Muscle of back (tissue), 3 donors: ENCODE measurements at regions not wholly inside any gene's neighbourhood (a gene's known extent, or its start where the extent isn't known, plus 50 kb on each side); places are given as distances from the start of the nearest gene placed in this dataset.

ENCODE experiments used
- DNase-seq, 3 donors: peaks; one replicate each; pipeline versions ENCODE4 v3.0.0 to v3.0.0-alpha.2; 2013

GRCh38 chr1:60196026-60196425 lies 122.5 kb upstream of the C1orf87 start:
- no peak for DNase-seq

GRCh38 chr1:60185684-60186083 lies 112.1 kb upstream of the C1orf87 start:
- DNase-seq, result no peak

GRCh38 chr1:60184521-60184920 lies 111.0 kb upstream of the C1orf87 start:
- no peak for DNase-seq

GRCh38 chr1:60173729-60174505 lies 100.3 kb upstream of the C1orf87 start:
- peak in 1 of 3 donors; percentile 11 for DNase-seq

- DNase-seq, result no peak
These were observed 99.4 kb upstream of the C1orf87 start for GRCh38 chr1:60173006-60173405.

- peak in 2 of 3 donors; percentile 12 to 46 for DNase-seq
These were observed 98.2 kb upstream of the C1orf87 start for GRCh38 chr1:60171801-60172200.

GRCh38 chr1:60170709-60171108 lies 97.1 kb upstream of the C1orf87 start:
- no peak for DNase-seq

GRCh38 chr1:60169206-60169605 lies 95.6 kb upstream of the C1orf87 start:
- DNase-seq, result no peak

- DNase-seq, result no peak
These were observed 89.4 kb upstream of the C1orf87 start for GRCh38 chr1:60162936-60163335.

- DNase-seq, result no peak
These were observed 86.6 kb upstream of the C1orf87 start for GRCh38 chr1:60160141-60160540.

- DNase-seq, result no peak
These were observed 82.8 kb upstream of the C1orf87 start for GRCh38 chr1:60156371-60156770.

GRCh38 chr1:60153961-60154360 lies 80.4 kb upstream of the C1orf87 start:
- DNase-seq, result peak in 2 of 3 donors; percentile 36 to 63

- DNase-seq, result peak in 1 of 3 donors; percentile 45
These were observed 79.3 kb upstream of the C1orf87 start for GRCh38 chr1:60152891-60153290.

GRCh38 chr1:60151311-60151710 lies 77.7 kb upstream of the C1orf87 start:
- DNase-seq, result no peak

- DNase-seq, result peak; percentile 52 to 56 (median 55)
These were observed 75.7 kb upstream of the C1orf87 start for GRCh38 chr1:60149251-60149650.

GRCh38 chr1:60146884-60147283 lies 73.3 kb upstream of the C1orf87 start:
- no peak for DNase-seq

- DNase-seq, result peak in 1 of 3 donors; percentile 39
These were observed 72.2 kb upstream of the C1orf87 start for GRCh38 chr1:60145771-60146170.

- DNase-seq, result no peak
These were observed 68.2 kb upstream of the C1orf87 start for GRCh38 chr1:60141743-60142142.

GRCh38 chr1:60141276-60141675 lies 67.7 kb upstream of the C1orf87 start:
- DNase-seq, result no peak

- DNase-seq, result no peak
These were observed 63.8 kb upstream of the C1orf87 start for GRCh38 chr1:60137406-60137805.

GRCh38 chr1:60136395-60136794 lies 62.8 kb upstream of the C1orf87 start:
- peak in 1 of 3 donors; percentile 8 for DNase-seq

GRCh38 chr1:60134716-60135115 lies 61.1 kb upstream of the C1orf87 start:
- DNase-seq, result no peak

- DNase-seq, result peak in 2 of 3 donors; percentile 39 to 60
These were observed 60.3 kb upstream of the C1orf87 start for GRCh38 chr1:60133848-60134247.
